Neural cell (in vitro differentiated cells): ENCODE measurements at regions not wholly inside any gene's neighbourhood (a gene's known extent, or its start where the extent isn't known, plus 50 kb on each side); places are given as distances from the start of the nearest gene placed in this dataset.

ENCODE experiments used
- H2AFZ ChIP-seq: fragments of 200-600, 300-800 bp; sonication (generic), shearing (Covaris generic); 2 replicates; pipeline ENCODE4 v1.6.0; 2014; ENCODE audit warnings: low read depth, mild to moderate bottlenecking, antibody characterized with exemption, low read length, moderate library complexity
- H3F3A ChIP-seq: fragments of 200-600 bp; shearing (Covaris generic); 2 replicates; pipeline ENCODE4 v1.6.1; 2016; ENCODE audit warnings: mild to moderate bottlenecking, moderate library complexity, mixed read lengths, antibody characterized with exemption, low read length; ENCODE audit not compliant: insufficient read depth, poor library complexity, severe bottlenecking
- H3K27ac ChIP-seq: fragments of 200-600, 300-800 bp; sonication (generic), shearing (Covaris generic); 2 replicates; pipeline ENCODE4 v1.5.1; 2014; ENCODE audit warnings: mild to moderate bottlenecking, low read length, moderate library complexity
- H3K27me3 ChIP-seq: fragments of 300-800, 200-600 bp; sonication (generic), shearing (Covaris generic); 2 replicates; pipeline ENCODE4 v1.6.0; 2014; ENCODE audit warnings: mild to moderate bottlenecking, low read depth, low read length, moderate library complexity; ENCODE audit not compliant: insufficient read depth
- H3K36me3 ChIP-seq: fragments of 300-800, 200-600 bp; sonication (generic), shearing (Covaris generic); 2 replicates; pipeline ENCODE4 v1.5.1; 2014; ENCODE audit warnings: mild to moderate bottlenecking, antibody characterized with exemption, low read length, moderate library complexity; ENCODE audit not compliant: insufficient read depth
- H3K4me2 ChIP-seq: fragments of 300-800, 200-600 bp; sonication (generic), shearing (Covaris generic); 2 replicates; pipeline ENCODE4 v1.6.0; 2014; ENCODE audit warnings: mild to moderate bottlenecking, low read length
- H3K4me3 ChIP-seq: fragments of 300-800, 200-600 bp; sonication (generic), shearing (Covaris generic); 2 replicates; pipeline ENCODE4 v1.5.1; 2014; ENCODE audit warnings: mild to moderate bottlenecking, low read length, moderate library complexity
- H3K79me2 ChIP-seq: fragments of 200-600 bp; shearing (Covaris generic); replicated peaks from 2 replicates; pipeline ENCODE4 v1.6.0; 2014; ENCODE audit warnings: mild to moderate bottlenecking, low read length, moderate library complexity; ENCODE audit not compliant: insufficient read depth
- H3K9ac ChIP-seq: fragments of 300-800, 200-600 bp; sonication (generic), shearing (Covaris generic); 2 replicates; pipeline ENCODE4 v1.6.1; 2016; ENCODE audit warnings: mild to moderate bottlenecking, low read length, mixed read lengths
- H3K9me2 ChIP-seq: fragments of 200-600 bp; shearing (Covaris generic); 2 replicates; pipeline ENCODE4 v1.6.1; 2016; ENCODE audit warnings: mild to moderate bottlenecking, low read length, mixed read lengths; ENCODE audit not compliant: insufficient read depth
- H3K9me3 ChIP-seq: fragments of 200-600, 300-800 bp; sonication (generic), shearing (Covaris generic); 2 replicates; pipeline ENCODE4 v1.6.1; 2016; ENCODE audit warnings: mild to moderate bottlenecking, mixed run types, low read length, moderate library complexity, mixed read lengths
- H4K20me1 ChIP-seq: fragments of 200-600 bp; shearing (Covaris generic); 2 replicates; pipeline ENCODE4 v1.6.1; 2016; ENCODE audit warnings: mild to moderate bottlenecking, mixed run types; ENCODE audit not compliant: insufficient read depth
- EP300 ChIP-seq: fragments of 450-650 bp; conservative IDR thresholded peaks from 2 replicates; pipeline ENCODE4 v1.6.1; 2014; ENCODE audit warnings: antibody characterized with exemption, mild to moderate bottlenecking, moderate library complexity; ENCODE audit not compliant: poor library complexity, severe bottlenecking
- EZH2 ChIP-seq: fragments of 200-600, 300-800 bp; shearing (Covaris generic), sonication (generic); IDR thresholded peaks from 2 replicates; pipeline ENCODE4 v1.6.1; 2014; ENCODE audit warnings: antibody characterized with exemption, low read length, borderline replicate concordance, mild to moderate bottlenecking; ENCODE audit not compliant: insufficient read depth, poor library complexity, severe bottlenecking
- MXI1 ChIP-seq: fragments of 450-650 bp; conservative IDR thresholded peaks from 2 replicates; pipeline ENCODE4 v1.6.1; 2014; ENCODE audit warnings: antibody characterized with exemption, mild to moderate bottlenecking; ENCODE audit not compliant: poor library complexity, severe bottlenecking
- POLR2AphosphoS5 ChIP-seq: IDR thresholded peaks from 2 replicates; pipeline ENCODE4 v1.6.1; 2012
- RAD21 ChIP-seq: fragments of 450-650 bp; conservative IDR thresholded peaks from 2 replicates; pipeline ENCODE4 v1.6.1; 2014; ENCODE audit warnings: antibody characterized with exemption, mild to moderate bottlenecking, moderate library complexity
- SMC3 ChIP-seq: fragments of 450-650 bp; conservative IDR thresholded peaks from 2 replicates; pipeline ENCODE4 v1.6.1; 2014; ENCODE audit warnings: antibody characterized with exemption, mild to moderate bottlenecking, moderate library complexity; ENCODE audit not compliant: poor library complexity
- TAF1 ChIP-seq: IDR thresholded peaks from 2 replicates; pipeline ENCODE4 v1.6.1; 2012; ENCODE audit warnings: low read depth
- TF ChIP-seq, protein P1 (sequence below): fragments of 450-650 bp; IDR thresholded peaks from 2 replicates; pipeline ENCODE4 v1.5.1; 2014; ENCODE audit warnings: antibody characterized with exemption, mild to moderate bottlenecking, moderate library complexity; ENCODE audit not compliant: poor library complexity, severe bottlenecking
- TF ChIP-seq, protein P2 (sequence below): IDR thresholded peaks from 2 replicates; pipeline ENCODE4 v1.6.1; 2012; ENCODE audit warnings: borderline replicate concordance

DNA sequence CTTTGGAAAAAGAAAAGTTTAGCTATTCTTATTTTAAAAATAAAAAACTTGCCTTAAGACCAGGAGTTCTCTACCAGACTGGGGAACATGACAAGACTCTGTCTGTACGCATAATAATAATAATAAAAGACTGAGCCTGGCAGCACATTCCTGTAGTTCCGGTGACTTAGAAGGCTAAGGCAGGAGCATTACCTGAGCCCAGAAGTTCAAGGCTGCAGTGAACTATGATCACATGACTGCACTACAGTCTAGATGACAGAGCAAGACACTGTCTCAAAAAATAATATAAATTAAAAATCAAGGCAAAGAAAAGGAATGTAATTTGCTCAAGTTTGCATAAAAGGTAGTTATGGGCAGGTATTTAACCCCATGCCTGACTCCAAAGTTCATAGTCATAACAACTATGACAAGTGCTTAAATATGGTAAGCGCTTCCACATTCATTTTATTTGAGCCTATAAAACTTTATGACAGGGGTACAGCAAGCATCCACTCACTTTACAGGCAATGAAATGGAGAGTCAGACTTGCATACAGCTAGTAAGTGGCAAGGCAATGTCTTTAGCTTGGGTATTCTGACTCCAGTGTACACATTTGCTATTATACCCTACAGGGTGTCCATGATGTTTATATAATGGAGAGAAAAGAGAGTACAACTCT, 1567.8 kb upstream of the PIK3C3 start:
- H3K4me3 ChIP-seq = no peak overlapping the region
- H3K79me2 ChIP-seq = no peaks in the 10 kb centered on the region
- TF ChIP-seq TAF1 (no peak), MXI1 (no peak), SMC3 (no peak)
- TF ChIP-seq, protein P1, sequence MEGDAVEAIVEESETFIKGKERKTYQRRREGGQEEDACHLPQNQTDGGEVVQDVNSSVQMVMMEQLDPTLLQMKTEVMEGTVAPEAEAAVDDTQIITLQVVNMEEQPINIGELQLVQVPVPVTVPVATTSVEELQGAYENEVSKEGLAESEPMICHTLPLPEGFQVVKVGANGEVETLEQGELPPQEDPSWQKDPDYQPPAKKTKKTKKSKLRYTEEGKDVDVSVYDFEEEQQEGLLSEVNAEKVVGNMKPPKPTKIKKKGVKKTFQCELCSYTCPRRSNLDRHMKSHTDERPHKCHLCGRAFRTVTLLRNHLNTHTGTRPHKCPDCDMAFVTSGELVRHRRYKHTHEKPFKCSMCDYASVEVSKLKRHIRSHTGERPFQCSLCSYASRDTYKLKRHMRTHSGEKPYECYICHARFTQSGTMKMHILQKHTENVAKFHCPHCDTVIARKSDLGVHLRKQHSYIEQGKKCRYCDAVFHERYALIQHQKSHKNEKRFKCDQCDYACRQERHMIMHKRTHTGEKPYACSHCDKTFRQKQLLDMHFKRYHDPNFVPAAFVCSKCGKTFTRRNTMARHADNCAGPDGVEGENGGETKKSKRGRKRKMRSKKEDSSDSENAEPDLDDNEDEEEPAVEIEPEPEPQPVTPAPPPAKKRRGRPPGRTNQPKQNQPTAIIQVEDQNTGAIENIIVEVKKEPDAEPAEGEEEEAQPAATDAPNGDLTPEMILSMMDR = no peak

DNA sequence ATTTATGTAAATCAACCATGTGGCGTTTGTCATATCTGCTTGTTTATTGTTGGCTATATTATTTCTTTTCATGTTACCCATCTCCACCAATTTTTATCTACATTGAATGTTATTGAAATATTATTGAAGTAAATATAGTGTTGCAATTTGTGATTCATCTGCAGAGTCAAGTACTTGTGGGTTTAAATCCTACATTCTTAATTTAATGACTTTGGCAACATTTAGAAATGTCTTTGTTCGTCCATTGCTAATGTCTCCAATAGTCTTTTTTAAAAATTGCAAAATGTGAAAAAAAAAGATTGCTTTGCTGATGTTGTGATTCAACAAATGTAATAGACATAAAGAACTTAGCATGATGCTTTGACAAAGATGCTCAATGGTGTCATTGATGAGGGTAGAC, 1572.8 kb upstream of the PIK3C3 start:
- H4K20me1 ChIP-seq = no peaks in the 10 kb centered on the region

More for the DNA sequence above, 1567.8 kb upstream of the PIK3C3 start:
- Histone ChIP-seq H3K9ac (no peak overlapping the region), H3K36me3 (no peaks in the 10 kb centered on the region), H3F3A (no peaks in the 10 kb centered on the region), H3K4me2 (no peak overlapping the region), H3K9me3 (no peaks in the 10 kb centered on the region), H3K27ac (no peak overlapping the region), H2AFZ (no peak overlapping the region), H3K9me2 (no peaks in the 10 kb centered on the region), H3K27me3 (no peaks in the 10 kb centered on the region), H4K20me1 (no peaks in the 10 kb centered on the region)

More for the DNA sequence above, 1572.8 kb upstream of the PIK3C3 start:
- Histone ChIP-seq H2AFZ (no peak overlapping the region), H3K4me2 (no peak overlapping the region), H3K9ac (no peak overlapping the region), H3K36me3 (no peaks in the 10 kb centered on the region), H3K79me2 (no peaks in the 10 kb centered on the region), H3K27me3 (no peaks in the 10 kb centered on the region), H3F3A (peaks cover 6% of the 10 kb centered on the region), H3K4me3 (no peak overlapping the region), H3K9me2 (no peaks in the 10 kb centered on the region), H3K9me3 (no peaks in the 10 kb centered on the region), H3K27ac (no peak overlapping the region)
- no peak for TF ChIP-seq SMC3
- TF ChIP-seq, protein P2, sequence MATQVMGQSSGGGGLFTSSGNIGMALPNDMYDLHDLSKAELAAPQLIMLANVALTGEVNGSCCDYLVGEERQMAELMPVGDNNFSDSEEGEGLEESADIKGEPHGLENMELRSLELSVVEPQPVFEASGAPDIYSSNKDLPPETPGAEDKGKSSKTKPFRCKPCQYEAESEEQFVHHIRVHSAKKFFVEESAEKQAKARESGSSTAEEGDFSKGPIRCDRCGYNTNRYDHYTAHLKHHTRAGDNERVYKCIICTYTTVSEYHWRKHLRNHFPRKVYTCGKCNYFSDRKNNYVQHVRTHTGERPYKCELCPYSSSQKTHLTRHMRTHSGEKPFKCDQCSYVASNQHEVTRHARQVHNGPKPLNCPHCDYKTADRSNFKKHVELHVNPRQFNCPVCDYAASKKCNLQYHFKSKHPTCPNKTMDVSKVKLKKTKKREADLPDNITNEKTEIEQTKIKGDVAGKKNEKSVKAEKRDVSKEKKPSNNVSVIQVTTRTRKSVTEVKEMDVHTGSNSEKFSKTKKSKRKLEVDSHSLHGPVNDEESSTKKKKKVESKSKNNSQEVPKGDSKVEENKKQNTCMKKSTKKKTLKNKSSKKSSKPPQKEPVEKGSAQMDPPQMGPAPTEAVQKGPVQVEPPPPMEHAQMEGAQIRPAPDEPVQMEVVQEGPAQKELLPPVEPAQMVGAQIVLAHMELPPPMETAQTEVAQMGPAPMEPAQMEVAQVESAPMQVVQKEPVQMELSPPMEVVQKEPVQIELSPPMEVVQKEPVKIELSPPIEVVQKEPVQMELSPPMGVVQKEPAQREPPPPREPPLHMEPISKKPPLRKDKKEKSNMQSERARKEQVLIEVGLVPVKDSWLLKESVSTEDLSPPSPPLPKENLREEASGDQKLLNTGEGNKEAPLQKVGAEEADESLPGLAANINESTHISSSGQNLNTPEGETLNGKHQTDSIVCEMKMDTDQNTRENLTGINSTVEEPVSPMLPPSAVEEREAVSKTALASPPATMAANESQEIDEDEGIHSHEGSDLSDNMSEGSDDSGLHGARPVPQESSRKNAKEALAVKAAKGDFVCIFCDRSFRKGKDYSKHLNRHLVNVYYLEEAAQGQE = no peak
- no peak for TF ChIP-seq POLR2AphosphoS5
- no peak for TF ChIP-seq TAF1
- TF ChIP-seq EP300 = no peak
- no peak for TF ChIP-seq MXI1
- TF ChIP-seq, protein P1 = no peak
- TF ChIP-seq RAD21 = no peak
- TF ChIP-seq EZH2 = no peak
